ENCODE measurements at regions not wholly inside any gene's neighbourhood (a gene's known extent, or its start where the extent isn't known, plus 50 kb on each side); places are given as distances from the start of the nearest gene placed in this dataset.

- POLR2A ChIA-PET (ENCODE audit: low non-redundant PET) = no interaction called here
Observed at GRCh38 chr2:19471491-19471890, 113.1 kb upstream of the OSR1 start.

DNA sequence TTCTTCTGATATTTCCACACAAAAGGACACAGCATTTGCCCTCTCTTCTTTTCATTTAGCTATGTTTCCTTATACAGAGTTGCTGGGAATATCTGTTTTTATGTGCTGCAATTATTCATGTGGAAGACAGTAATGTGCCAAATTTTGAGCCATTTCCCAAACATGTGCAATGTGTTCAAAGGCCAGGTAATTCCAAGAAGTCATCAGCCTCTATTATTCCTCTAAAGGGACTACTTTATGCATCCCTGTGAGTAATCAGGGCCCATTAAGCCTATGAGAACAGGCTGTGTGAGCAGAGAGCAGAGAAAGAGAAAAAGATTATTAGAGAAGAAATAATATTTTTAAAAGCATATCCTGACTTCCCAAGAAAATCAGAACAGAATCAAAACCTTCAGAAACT is 107.6 kb upstream of the OSR1 start:
- Histone ChIP-seq H3K9me3 (ENCODE audit: low read depth, low read length, poor library complexity, severe bottlenecking) (no peaks in the 10 kb centered on the region), H3K4me3 (ENCODE audit: low read depth, low read length, poor library complexity, severe bottlenecking) (no peak overlapping the region), H3K36me3 (ENCODE audit: insufficient read depth, low read length, poor library complexity, severe bottlenecking) (no peaks in the 10 kb centered on the region), H3K27ac (ENCODE audit: low read depth, low read length, poor library complexity, severe bottlenecking) (no peak overlapping the region), H3K4me1 (ENCODE audit: insufficient read depth, low read length, poor library complexity, severe bottlenecking) (no peaks in the 10 kb centered on the region), H3K27me3 (replicated peaks; ENCODE audit: insufficient read depth, low read depth, low read length, poor library complexity) (no peaks in the 10 kb centered on the region)
- BruUV-seq (replicated peaks) = no TSS peak
- ChIA-PET POLR2A (ENCODE audit: low non-redundant PET) (no interaction called here), CTCF (no interaction called here)
- TF ChIP-seq EZH2 (IDR thresholded peaks at IDR 0.05; ENCODE audit: borderline replicate concordance, low read depth, low read length, poor library complexity, severe bottlenecking) (no peak), CTCF (conservative IDR thresholded peaks at IDR 0.05; ENCODE audit: low read depth, low read length) (no peak)
- intact Hi-C loops (cut with micrococcal nuclease; ENCODE audit: unreplicated experiment) = no loop called here
- no peak for DNase-seq (ENCODE audit: low spot score)

More at GRCh38 chr2:19471491-19471890, 113.1 kb upstream of the OSR1 start:
- CTCF ChIA-PET = no interaction called here
- Histone ChIP-seq H3K4me1 (ENCODE audit: insufficient read depth, low read length, poor library complexity, severe bottlenecking) (no peaks in the 10 kb centered on the region), H3K27me3 (replicated peaks; ENCODE audit: insufficient read depth, low read depth, low read length, poor library complexity) (peaks cover 13% of the 10 kb centered on the region), H3K27ac (ENCODE audit: low read depth, low read length, poor library complexity, severe bottlenecking) (no peak overlapping the region), H3K36me3 (ENCODE audit: insufficient read depth, low read length, poor library complexity, severe bottlenecking) (no peaks in the 10 kb centered on the region), H3K4me3 (ENCODE audit: low read depth, low read length, poor library complexity, severe bottlenecking) (no peak overlapping the region), H3K9me3 (ENCODE audit: low read depth, low read length, poor library complexity, severe bottlenecking) (no peaks in the 10 kb centered on the region)
- intact Hi-C loops (cut with micrococcal nuclease; ENCODE audit: unreplicated experiment) = no loop called here
- no TSS peak for BruUV-seq (replicated peaks)
- no peak for DNase-seq (ENCODE audit: low spot score)
- no peak for TF ChIP-seq CTCF (conservative IDR thresholded peaks at IDR 0.05; ENCODE audit: low read depth, low read length)
- no peak for TF ChIP-seq EZH2 (IDR thresholded peaks at IDR 0.05; ENCODE audit: borderline replicate concordance, low read depth, low read length, poor library complexity, severe bottlenecking)

- Histone ChIP-seq H3K36me3 (ENCODE audit: insufficient read depth, low read length, poor library complexity, severe bottlenecking) (no peaks in the 10 kb centered on the region), H3K27me3 (replicated peaks; ENCODE audit: insufficient read depth, low read depth, low read length, poor library complexity) (no peaks in the 10 kb centered on the region), H3K27ac (ENCODE audit: low read depth, low read length, poor library complexity, severe bottlenecking) (no peak overlapping the region), H3K4me1 (ENCODE audit: insufficient read depth, low read length, poor library complexity, severe bottlenecking) (no peaks in the 10 kb centered on the region), H3K9me3 (ENCODE audit: low read depth, low read length, poor library complexity, severe bottlenecking) (no peaks in the 10 kb centered on the region), H3K4me3 (ENCODE audit: low read depth, low read length, poor library complexity, severe bottlenecking) (no peak overlapping the region)
- DNase-seq (ENCODE audit: low spot score) = no peak
- ChIA-PET CTCF (no interaction called here), POLR2A (ENCODE audit: low non-redundant PET) (no interaction called here)
- no TSS peak for BruUV-seq (replicated peaks)
- intact Hi-C loops (cut with micrococcal nuclease; ENCODE audit: unreplicated experiment) = no loop called here
- TF ChIP-seq CTCF (conservative IDR thresholded peaks at IDR 0.05; ENCODE audit: low read depth, low read length) (no peak), EZH2 (IDR thresholded peaks at IDR 0.05; ENCODE audit: borderline replicate concordance, low read depth, low read length, poor library complexity, severe bottlenecking) (no peak)
Observed at GRCh38 chr2:19462256-19462645, 103.8 kb upstream of the OSR1 start.
